ENCODE measurements at regions not wholly inside any gene's neighbourhood (a gene's known extent, or its start where the extent isn't known, plus 50 kb on each side); places are given as distances from the start of the nearest gene placed in this dataset.

GRCh38 chr18:8944871-8945245, 157.6 kb upstream of the NDUFV2 start:
- DNase-seq (ENCODE audit: low read depth), result no peak

GRCh38 chr18:8945514-8945913, 157.0 kb upstream of the NDUFV2 start:
- DNase-seq (ENCODE audit: low read depth), result no peak

- peak; percentile 88 for DNase-seq (ENCODE audit: low read depth)
Measured at GRCh38 chr18:8946066-8946838, 156.2 kb upstream of the NDUFV2 start.

GRCh38 chr18:8947566-8947965, 154.9 kb upstream of the NDUFV2 start:
- no peak for DNase-seq (ENCODE audit: low read depth)

GRCh38 chr18:8948011-8948410, 154.5 kb upstream of the NDUFV2 start:
- DNase-seq (ENCODE audit: low read depth), result no peak

GRCh38 chr18:8948471-8949149, 153.9 kb upstream of the NDUFV2 start:
- peak; percentile 90 for DNase-seq (ENCODE audit: low read depth)

GRCh38 chr18:8949206-8949605, 153.3 kb upstream of the NDUFV2 start:
- no peak for DNase-seq (ENCODE audit: low read depth)

- no peak for DNase-seq (ENCODE audit: low read depth)
Measured at GRCh38 chr18:8951491-8951890, 151.0 kb upstream of the NDUFV2 start.

GRCh38 chr18:8952174-8952573, 150.3 kb upstream of the NDUFV2 start:
- DNase-seq (ENCODE audit: low read depth), result no peak

GRCh38 chr18:8952769-8953760, 149.4 kb upstream of the NDUFV2 start:
- peak; percentile 70 for DNase-seq (ENCODE audit: low read depth)

- no peak for DNase-seq (ENCODE audit: low read depth)
Measured at GRCh38 chr18:8957731-8958130, 144.8 kb upstream of the NDUFV2 start.

GRCh38 chr18:8958660-8959059, 143.8 kb upstream of the NDUFV2 start:
- no peak for DNase-seq (ENCODE audit: low read depth)

- no peak for DNase-seq (ENCODE audit: low read depth)
Measured at GRCh38 chr18:8959551-8960135, 142.9 kb upstream of the NDUFV2 start.

GRCh38 chr18:8960740-8961657, 141.5 kb upstream of the NDUFV2 start:
- peak; percentile 34 for DNase-seq (ENCODE audit: low read depth)

- DNase-seq (ENCODE audit: low read depth), result no peak
Measured at GRCh38 chr18:8962192-8962779, 140.2 kb upstream of the NDUFV2 start.

- DNase-seq (ENCODE audit: low read depth), result no peak
Measured at GRCh38 chr18:8962855-8963635, 139.5 kb upstream of the NDUFV2 start.

GRCh38 chr18:8963876-8964275, 138.6 kb upstream of the NDUFV2 start:
- DNase-seq (ENCODE audit: low read depth), result no peak

GRCh38 chr18:8965398-8965797, 137.1 kb upstream of the NDUFV2 start:
- no peak for DNase-seq (ENCODE audit: low read depth)

- DNase-seq (ENCODE audit: low read depth), result no peak
Measured at GRCh38 chr18:8966821-8967220, 135.7 kb upstream of the NDUFV2 start.

- no peak for DNase-seq (ENCODE audit: low read depth)
Measured at GRCh38 chr18:8967573-8967972, 134.9 kb upstream of the NDUFV2 start.

Data from HS-5 (cell line).